Esophagus mucosa (tissue), 1 donor: ENCODE measurements at regions not wholly inside any gene's neighbourhood (a gene's known extent, or its start where the extent isn't known, plus 50 kb on each side); places are given as distances from the start of the nearest gene placed in this dataset.

Experiments used
- ATAC-seq: fragments of 200-7000 bp; cut with Tn5 transposase; one replicate; pipeline ENCODE4 v1.9.1; 2020
- donor health status: DM: yes; HTN: yes; CAD: no.

- ATAC-seq, result no peak
Observed at GRCh38 chr7:34277016-34277802, 371.9 kb downstream of the BMPER start.

- ATAC-seq, result no peak
Observed at GRCh38 chr7:34277803-34278199, 372.5 kb downstream of the BMPER start.

GRCh38 chr7:34281260-34281659 is 375.9 kb downstream of the BMPER start:
- ATAC-seq, result no peak

- no peak for ATAC-seq
Observed at GRCh38 chr7:34282271-34282670, 375.7 kb upstream of the NPSR1 start.

GRCh38 chr7:34296663-34297062 is 361.4 kb upstream of the NPSR1 start:
- no peak for ATAC-seq

- no peak for ATAC-seq
Observed at GRCh38 chr7:34298492-34299013, 359.5 kb upstream of the NPSR1 start.

- ATAC-seq, result no peak
Observed at GRCh38 chr7:34299066-34299465, 359.0 kb upstream of the NPSR1 start.

GRCh38 chr7:34307540-34307939 is 350.5 kb upstream of the NPSR1 start:
- no peak for ATAC-seq

GRCh38 chr7:34308595-34308994 is 349.4 kb upstream of the NPSR1 start:
- ATAC-seq, result no peak

- no peak for ATAC-seq
Observed at GRCh38 chr7:34309116-34309515, 348.9 kb upstream of the NPSR1 start.

GRCh38 chr7:34309584-34309983 is 348.4 kb upstream of the NPSR1 start:
- ATAC-seq, result no peak

GRCh38 chr7:34311591-34311990 is 346.4 kb upstream of the NPSR1 start:
- no peak for ATAC-seq

GRCh38 chr7:34312624-34313023 is 345.4 kb upstream of the NPSR1 start:
- no peak for ATAC-seq

GRCh38 chr7:34313289-34313688 is 344.7 kb upstream of the NPSR1 start:
- ATAC-seq, result no peak

- no peak for ATAC-seq
Observed at GRCh38 chr7:34315032-34315431, 343.0 kb upstream of the NPSR1 start.

- ATAC-seq, result no peak
Observed at GRCh38 chr7:34317039-34317438, 341.0 kb upstream of the NPSR1 start.

GRCh38 chr7:34320412-34320811 is 337.6 kb upstream of the NPSR1 start:
- ATAC-seq, result peak; percentile 32

- peak; percentile 94 for ATAC-seq
Observed at GRCh38 chr7:34320926-34321661, 336.9 kb upstream of the NPSR1 start.

- no peak for ATAC-seq
Observed at GRCh38 chr7:34322841-34323240, 335.2 kb upstream of the NPSR1 start.

- no peak for ATAC-seq
Observed at GRCh38 chr7:34327681-34328080, 330.3 kb upstream of the NPSR1 start.

GRCh38 chr7:34330308-34330707 is 327.7 kb upstream of the NPSR1 start:
- ATAC-seq, result peak; percentile 50

GRCh38 chr7:34331102-34331501 is 326.9 kb upstream of the NPSR1 start:
- ATAC-seq, result no peak

GRCh38 chr7:34332006-34332405 is 326.0 kb upstream of the NPSR1 start:
- no peak for ATAC-seq

GRCh38 chr7:34333184-34333583 is 324.8 kb upstream of the NPSR1 start:
- no peak for ATAC-seq
